Activated naive CD4-positive, alpha-beta T cell (primary cell): ENCODE measurements at regions not wholly inside any gene's neighbourhood (a gene's known extent, or its start where the extent isn't known, plus 50 kb on each side); places are given as distances from the start of the nearest gene placed in this dataset.

Experiments
- DNase-seq, 4 experiments: peaks; one replicate each; lab custom pipeline; 2025; lab: John Stamatoyannopoulos, UW

DNA sequence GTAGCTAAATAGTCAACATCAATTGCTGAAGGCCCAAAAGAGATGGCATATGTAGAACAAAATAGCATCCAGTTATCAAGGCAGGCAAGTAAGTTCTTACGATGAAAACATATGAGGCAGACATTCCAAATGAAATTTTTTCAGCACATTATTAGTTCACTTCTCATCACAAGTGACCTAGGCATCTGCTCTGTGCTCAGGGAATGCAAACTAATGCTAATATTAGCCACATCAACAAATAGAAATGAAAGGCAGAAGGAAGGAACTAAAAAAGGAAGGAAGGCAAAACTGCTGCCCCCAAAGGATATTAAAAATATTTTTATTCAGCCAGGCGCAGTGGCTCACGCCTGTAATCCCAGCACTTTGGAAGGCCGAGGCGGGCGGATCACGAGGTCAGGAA, 51.2 kb upstream of the ROCK1 start:
- DNase-seq = no peak

DNA sequence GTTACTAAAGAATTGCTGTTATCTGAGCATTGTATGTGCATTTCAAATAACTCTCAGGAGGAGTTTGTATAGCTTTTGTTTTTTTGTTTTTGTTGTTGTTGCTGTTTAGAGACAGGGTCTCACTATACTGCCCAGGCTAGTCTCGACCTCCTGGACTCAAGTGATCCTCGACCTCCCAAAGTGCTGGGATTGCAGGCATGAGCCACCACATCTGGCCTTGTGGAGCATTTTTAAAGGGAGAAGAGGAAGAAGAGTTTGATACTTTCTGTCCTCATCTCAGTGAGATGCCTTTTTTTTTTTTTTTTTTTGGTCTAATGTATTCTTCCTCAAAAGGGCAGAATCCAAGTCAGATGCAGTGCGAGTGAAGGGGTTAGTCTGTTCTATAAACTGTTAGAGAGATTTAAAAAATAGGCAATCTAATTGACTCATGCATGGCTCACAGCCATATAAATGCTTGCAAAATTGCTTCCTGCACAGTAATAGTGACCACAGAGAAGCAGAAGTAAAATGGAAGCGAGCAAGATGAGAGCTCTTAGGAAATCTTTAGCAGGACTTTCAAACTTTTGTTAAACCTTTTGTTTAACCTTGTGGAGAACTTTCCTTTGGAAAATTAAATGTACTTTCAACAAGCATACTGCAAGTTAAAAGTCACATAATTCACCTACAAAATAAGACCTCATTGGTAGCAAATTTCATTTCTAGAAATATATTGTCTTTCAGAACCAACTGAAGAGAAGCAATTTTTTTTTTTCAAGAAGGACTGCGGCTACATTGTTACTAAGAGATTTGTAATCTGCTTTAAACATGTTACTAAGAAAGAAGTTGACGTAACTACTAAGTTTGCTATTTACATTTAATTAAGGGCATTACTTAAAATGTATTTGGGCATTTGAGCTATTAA, 52.3 kb upstream of the ROCK1 start:
- DNase-seq = no peak

DNA sequence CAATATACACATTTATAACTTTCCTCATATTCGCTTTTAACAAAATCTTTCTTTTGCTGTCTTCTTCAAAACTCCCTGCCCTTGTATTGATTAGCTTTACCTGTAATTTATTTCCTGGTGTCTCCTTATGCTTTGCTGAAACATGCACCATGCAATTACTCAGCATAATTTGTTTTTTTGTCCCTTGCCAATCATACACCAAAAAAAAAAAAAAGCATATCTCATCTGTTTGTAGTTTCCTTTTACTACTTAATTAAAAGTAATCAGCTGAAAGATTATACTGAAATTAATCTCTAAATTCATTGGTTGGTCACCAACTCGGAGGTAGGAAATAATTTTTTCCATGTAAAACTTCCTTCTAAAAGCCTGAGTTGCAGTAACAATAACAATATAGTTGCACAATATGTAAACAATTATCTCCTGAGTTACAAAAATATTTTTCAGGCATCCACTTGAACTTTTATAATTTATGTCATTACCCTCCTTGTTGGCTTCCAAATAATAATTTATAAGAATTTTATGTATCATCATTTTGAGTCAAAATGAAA, 53.0 kb upstream of the ROCK1 start:
- no peak for DNase-seq

DNA sequence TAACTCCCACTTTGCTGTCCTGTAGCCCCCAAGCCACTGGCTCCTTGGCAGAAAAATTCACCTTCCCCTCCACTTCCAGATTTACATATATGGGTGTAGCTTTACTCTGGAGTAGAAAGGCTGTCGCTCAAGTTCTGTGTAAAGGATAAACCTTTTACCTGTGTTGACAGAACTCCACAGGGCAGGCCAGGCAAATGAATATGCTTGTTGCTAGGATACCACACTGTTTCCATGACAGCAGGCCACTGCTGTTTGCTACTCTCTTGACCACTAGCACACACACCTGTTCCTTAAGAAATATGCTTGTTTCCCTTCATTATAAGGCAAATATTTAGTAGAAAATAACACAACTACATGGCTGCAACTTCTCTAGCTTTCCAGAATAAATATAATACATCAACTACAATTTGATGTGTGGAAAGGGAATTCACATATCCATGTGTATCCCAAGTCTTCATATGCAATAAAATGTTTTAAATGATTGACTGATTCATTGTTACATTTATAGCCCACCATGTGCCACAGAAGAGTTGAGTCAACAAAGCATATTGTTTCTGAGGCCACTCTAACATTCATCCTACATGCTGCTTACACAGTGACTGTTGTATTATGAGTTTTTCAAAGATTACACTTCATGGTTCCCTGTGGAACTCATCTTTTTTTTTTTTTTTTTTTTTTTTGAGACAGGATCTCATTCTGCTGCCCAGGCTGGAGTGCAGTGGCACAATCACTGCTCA, 56.2 kb upstream of the ROCK1 start:
- DNase-seq = no peak

DNA sequence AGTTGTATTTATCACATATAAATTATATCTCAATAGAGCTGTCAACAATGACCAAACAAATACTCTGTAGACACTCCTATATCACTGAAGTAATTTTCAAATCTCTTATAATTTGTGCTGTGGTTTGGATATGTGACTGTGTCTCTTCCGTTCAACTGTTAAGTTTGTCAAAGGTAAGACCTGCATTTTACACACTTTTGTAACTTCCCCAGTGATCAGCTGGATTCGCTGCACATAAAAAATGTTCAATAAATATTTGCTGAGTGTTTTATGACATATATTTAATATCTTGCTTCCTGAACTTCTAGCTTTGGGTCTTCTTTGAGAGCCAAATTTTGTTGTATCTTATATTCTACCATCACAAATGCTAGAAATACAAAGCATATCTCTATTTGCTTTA, 57.3 kb upstream of the ROCK1 start:
- DNase-seq = no peak

DNA sequence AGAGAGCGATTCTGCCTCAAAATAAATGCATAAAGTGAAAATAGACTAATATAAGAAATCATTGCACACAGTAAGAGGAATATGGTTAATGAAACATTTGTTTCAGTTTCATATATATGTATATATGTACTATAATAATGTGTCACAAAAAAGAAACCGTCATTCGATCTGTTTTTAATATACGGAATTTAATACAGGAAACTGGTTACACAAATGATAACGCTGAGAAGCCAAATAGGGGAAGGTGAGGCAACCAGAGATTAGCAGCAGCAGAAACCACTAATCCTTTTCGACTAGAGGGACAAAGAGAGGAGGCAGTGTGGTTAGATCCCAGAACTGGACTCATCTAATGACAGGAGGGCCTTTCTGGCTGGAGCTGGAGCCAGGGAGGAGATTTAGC, 64.2 kb upstream of the GREB1L start:
- DNase-seq = no peak

DNA sequence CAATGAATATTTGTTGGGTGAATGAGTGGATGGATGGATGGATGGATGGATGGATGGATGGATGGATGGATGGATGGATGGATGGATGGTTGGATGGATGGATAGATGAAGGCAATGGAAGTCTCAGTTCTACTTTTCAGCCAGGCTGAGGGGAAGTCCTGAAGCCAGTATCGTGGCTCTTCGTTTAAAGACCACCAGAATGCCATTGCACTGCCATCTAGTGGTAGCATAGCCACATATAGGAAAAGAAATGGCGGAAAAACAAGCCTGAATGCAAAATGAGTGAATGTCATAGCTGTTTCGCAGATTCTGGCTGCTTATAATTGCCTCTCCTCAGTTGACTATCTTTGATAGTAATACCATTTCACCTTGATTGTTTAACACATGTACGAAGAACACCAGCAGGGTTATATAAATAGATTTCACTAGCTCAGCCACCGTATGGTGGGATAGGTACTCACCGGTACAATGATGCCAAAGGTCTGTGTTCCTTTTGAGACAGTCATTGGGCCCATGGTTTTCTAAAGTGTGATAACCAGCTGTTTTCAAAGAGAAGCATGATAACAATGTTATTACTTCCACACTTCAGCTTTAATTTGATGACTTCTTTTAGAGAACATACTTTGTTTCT, 62.3 kb upstream of the GREB1L start:
- peak in 1 of 4 experiments; percentile 4 for DNase-seq

DNA sequence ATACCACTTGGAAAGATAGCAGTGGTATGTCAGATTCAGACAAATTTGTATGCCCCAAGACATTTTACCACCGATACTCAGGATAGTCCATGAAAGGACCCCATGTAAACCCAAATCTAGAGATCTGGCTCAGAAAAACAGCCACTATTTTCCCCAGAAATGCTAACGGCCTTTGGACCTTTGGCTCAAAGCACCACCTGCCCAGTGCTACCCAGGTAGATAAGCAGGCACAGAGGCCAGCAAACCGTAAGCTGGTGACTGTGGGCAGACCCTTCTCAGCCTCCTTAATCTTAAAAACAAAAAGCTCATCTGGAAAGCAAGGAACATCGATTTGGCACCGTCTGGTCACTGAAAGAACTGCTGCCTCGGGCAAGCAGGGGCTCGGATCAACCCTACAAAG, 61.4 kb upstream of the GREB1L start:
- DNase-seq = no peak

DNA sequence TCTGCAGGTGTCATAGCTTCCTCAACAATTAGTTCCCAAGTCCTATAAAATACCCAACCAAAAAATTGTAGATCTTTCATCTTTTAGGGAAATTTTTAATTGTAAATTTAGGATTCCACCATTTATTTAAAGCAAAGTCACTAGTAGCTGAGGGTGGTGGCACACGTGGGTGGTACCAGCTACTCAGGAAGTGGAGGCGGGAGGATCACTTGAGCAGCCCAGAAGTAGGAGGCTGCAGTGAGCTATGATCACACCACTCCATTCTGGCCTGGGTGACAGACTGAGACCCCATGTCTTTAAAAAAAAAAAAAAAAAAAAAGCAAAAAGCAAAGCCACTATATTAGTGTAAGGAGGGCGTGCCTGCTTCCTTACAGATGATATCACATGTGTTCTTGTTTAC, 60.3 kb upstream of the GREB1L start:
- DNase-seq = no peak

DNA sequence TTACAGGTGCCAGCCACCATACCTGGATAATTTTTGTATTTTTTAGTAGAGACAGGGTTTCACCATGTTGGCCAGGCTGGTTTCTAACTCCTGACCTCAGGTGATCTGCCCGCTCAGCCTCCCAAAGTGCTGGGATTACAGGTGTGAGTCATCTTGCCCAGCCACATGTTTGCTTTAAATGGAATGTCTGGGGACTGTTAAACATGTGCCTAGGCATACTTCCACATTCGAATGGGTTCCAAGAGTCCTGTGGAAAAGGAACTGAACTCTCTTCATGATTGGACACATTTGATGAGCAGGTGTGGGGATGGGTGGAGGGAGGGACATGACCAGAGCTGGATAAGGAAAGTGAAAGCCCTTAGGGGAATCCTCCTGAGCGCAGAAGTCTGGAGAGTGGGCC, 58.4 kb upstream of the GREB1L start:
- no peak for DNase-seq

DNA sequence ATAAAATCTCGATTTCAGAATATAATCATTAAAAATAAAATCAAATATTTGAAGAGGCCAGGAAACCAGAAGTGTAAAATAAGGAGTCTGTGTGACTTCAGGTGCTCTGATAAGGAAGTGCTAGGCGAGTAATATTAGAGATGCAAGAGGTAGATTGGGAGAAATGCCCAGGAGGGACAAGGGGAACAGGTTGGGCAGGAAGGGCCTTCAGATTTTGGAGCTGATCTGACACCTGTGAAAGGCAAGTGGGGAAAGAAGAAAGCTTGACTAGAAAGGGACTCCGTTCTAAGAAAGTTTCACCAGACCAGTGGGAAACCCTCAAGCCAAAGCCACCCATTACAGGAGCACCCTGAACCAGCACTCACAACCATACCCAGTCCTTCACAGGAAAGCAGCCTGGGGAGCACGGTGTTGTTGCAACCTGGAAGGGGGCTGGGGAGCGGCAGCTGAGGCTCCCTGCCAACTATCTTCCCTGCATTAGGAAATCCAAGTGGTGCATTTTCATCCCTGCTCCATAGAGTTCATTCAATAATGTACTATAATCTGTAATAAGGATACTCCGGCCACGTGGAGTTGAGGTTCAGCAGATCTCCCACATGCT, 57.5 kb upstream of the GREB1L start:
- no peak for DNase-seq

DNA sequence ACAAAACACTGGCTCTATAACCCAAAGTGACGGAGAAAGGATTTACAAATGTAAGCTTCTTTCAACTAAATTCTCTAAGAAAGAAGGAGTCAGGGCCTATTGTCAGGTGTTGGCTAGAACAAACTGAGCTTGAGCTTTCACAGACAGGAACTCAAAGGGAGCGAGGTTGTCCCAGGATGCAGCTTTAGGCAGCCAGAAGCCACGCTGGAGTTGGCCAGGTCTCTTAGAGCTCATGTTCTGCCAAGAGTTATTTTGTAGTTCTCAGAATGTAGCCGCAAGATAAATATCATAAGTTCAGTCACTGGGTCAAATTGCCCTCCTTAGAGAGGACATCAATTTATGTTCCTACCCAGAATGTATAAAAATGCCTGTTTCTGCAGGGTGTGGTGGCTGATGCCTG, 54.1 kb upstream of the GREB1L start:
- DNase-seq = no peak

DNA sequence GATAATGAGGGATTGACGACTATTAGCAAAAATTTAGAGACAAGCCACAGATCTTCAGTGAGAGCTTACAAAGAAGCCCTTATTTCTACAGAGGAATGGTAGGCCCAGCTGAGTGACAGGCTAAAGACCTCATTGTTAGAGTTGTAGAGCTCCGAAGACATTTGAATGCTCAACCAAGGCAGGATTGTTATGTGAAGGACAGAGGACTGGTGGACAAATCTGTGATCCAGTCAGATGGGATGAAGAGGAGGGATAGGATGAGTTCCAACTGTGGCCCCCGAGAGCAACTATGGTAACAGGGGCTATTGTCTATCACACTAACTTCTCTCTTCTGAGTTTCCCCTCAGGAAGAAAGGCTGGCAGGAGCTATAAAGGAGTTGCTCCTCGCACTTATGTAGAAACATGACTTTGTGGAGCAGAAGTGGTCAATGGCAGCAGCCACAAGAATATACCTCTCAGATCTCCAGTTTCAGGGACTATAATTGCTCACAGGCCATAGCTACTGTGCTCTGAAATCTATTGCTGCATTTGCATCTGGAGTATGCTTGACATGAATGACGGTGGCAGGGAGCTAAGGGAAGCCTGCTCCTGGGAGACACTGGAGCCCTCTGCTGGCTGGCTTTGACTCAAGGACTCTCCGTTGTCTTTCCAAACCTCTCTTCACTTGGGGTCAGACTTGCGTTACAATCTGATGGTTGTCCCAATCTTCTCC, 50.3 kb upstream of the GREB1L start:
- DNase-seq = no peak
